HepG2 (cell line): ENCODE measurements at regions not wholly inside any gene's neighbourhood (a gene's known extent, or its start where the extent isn't known, plus 50 kb on each side); places are given as distances from the start of the nearest gene placed in this dataset.

Experiments used
- BCL3 ChIP-seq: sonication (generic); formaldehyde crosslinking; IDR thresholded peaks from 2 replicates; pipeline ENCODE4 v1.5.1; 2020; ENCODE audit warnings: mild to moderate bottlenecking, missing genetic modification reagents, moderate library complexity
- CEBPG ChIP-seq: IDR thresholded peaks from 2 replicates; pipeline ENCODE4 v1.6.1; 2016
- ERF ChIP-seq: IDR thresholded peaks from 2 replicates; pipeline ENCODE4 v1.6.1; 2018; ENCODE audit warnings: missing biosample characterization, missing genetic modification reagents
- FOXA1 ChIP-seq, 2 experiments: fragments of 450-650 bp in 1 of 2; sonication (generic) in 1 of 2; formaldehyde crosslinking in 1 of 2; IDR thresholded peaks; 2 replicates each; pipeline versions ENCODE4 v1.4.0 to v1.6.1; 2016 to 2020; ENCODE audit warnings: missing genetic modification reagents in 1 of 2
- FOXA3 ChIP-seq: IDR thresholded peaks from 2 replicates; pipeline ENCODE4 v1.6.1; 2016; ENCODE audit warnings: missing genetic modification reagents, missing compliant biosample characterization
- HDAC6 ChIP-seq: fragments of 200-600 bp; sonication (generic); IDR thresholded peaks from 2 replicates; pipeline ENCODE4 v1.7.0; 2017; ENCODE audit warnings: mild to moderate bottlenecking, antibody characterized with exemption, low read length, low read depth
- HNF4G ChIP-seq, 2 experiments: sonication (generic) in 1 of 2; formaldehyde crosslinking in 1 of 2; IDR thresholded peaks; 2 replicates each; pipeline versions ENCODE4 v1.4.0 to v1.6.1; 2011 to 2020; ENCODE audit warnings: borderline replicate concordance in 2 of 2, low read depth in 2 of 2, mild to moderate bottlenecking in 2 of 2, low read length in 1 of 2, missing genetic modification reagents in 1 of 2, moderate library complexity in 1 of 2
- MED1 ChIP-seq: sonication (generic); formaldehyde crosslinking; IDR thresholded peaks from 2 replicates; pipeline ENCODE4 v1.4.0; 2020; ENCODE audit warnings: missing genetic modification reagents
- NR2F6 ChIP-seq, 2 experiments: IDR thresholded peaks; 2 replicates each; pipeline ENCODE4 v1.6.1; 2016; ENCODE audit warnings: antibody characterized with exemption in 1 of 2, mild to moderate bottlenecking in 1 of 2
- TFE3 ChIP-seq: IDR thresholded peaks from 2 replicates; pipeline ENCODE4 v1.6.1; 2016
- WIZ ChIP-seq: sonication (generic); formaldehyde crosslinking; IDR thresholded peaks from 2 replicates; pipeline ENCODE4 v1.5.1; 2020; ENCODE audit warnings: mild to moderate bottlenecking, missing genetic modification reagents
- ZHX1 ChIP-seq: sonication (generic); formaldehyde crosslinking; IDR thresholded peaks from 2 replicates; pipeline ENCODE4 v1.8.1; 2022; ENCODE audit warnings: low read depth, mild to moderate bottlenecking, missing genetic modification reagents
- ZKSCAN8 ChIP-seq: IDR thresholded peaks from 2 replicates; pipeline ENCODE4 v1.6.1; 2016; ENCODE audit warnings: borderline replicate concordance, missing genetic modification reagents, missing compliant biosample characterization
- ZNF292 ChIP-seq: sonication (generic); formaldehyde crosslinking; IDR thresholded peaks from 2 replicates; pipeline ENCODE4 v1.8.1; 2022; ENCODE audit warnings: mild to moderate bottlenecking, low read depth, missing genetic modification reagents, borderline replicate concordance
- TF ChIP-seq, protein P1 (sequence below), 2 experiments: sonication (generic) in 1 of 2; formaldehyde crosslinking in 1 of 2; IDR thresholded peaks; 2 replicates each; pipeline versions ENCODE4 v1.4.0 to v1.6.1; 2016 to 2020; ENCODE audit warnings: borderline replicate concordance in 1 of 2, low read depth in 1 of 2, mild to moderate bottlenecking in 1 of 2, missing genetic modification reagents in 1 of 2
- TF ChIP-seq, protein P2 (sequence below): IDR thresholded peaks from 2 replicates; pipeline ENCODE4 v1.6.1; 2016; ENCODE audit warnings: mild to moderate bottlenecking

- TF ChIP-seq FOXA1 (IDR thresholded peaks at IDR 0.05) = no peak
- peak; percentile 47 for TF ChIP-seq FOXA1 (CRISPR knock-in tag; IDR thresholded peaks at IDR 0.05)
- TF ChIP-seq CEBPG = peak; percentile 72
- no peak for TF ChIP-seq BCL3 (CRISPR knock-in tag)
- peak; percentile 54; the same call in 1 of the 2 replicates for TF ChIP-seq TFE3 (CRISPR knock-in tag)
- TF ChIP-seq FOXA3 (CRISPR knock-in tag) = peak; percentile 82
- TF ChIP-seq, protein P1, sequence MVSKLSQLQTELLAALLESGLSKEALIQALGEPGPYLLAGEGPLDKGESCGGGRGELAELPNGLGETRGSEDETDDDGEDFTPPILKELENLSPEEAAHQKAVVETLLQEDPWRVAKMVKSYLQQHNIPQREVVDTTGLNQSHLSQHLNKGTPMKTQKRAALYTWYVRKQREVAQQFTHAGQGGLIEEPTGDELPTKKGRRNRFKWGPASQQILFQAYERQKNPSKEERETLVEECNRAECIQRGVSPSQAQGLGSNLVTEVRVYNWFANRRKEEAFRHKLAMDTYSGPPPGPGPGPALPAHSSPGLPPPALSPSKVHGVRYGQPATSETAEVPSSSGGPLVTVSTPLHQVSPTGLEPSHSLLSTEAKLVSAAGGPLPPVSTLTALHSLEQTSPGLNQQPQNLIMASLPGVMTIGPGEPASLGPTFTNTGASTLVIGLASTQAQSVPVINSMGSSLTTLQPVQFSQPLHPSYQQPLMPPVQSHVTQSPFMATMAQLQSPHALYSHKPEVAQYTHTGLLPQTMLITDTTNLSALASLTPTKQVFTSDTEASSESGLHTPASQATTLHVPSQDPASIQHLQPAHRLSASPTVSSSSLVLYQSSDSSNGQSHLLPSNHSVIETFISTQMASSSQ (IDR thresholded peaks at IDR 0.05; ENCODE audit: low read depth) = peak; percentile 26; the same call in 1 of the 2 replicates
- TF ChIP-seq, protein P1 (CRISPR knock-in tag; IDR thresholded peaks at IDR 0.05; ENCODE audit: borderline replicate concordance) = no peak
- TF ChIP-seq ERF (CRISPR knock-in tag) = 0 out of 2 replicates have a peak, but pooled peaks have one; percentile 32
- TF ChIP-seq WIZ (CRISPR knock-in tag) = no peak
- 0 out of 2 replicates have a peak, but pooled peaks have one; percentile 36 for TF ChIP-seq ZKSCAN8 (CRISPR knock-in tag)
- TF ChIP-seq NR2F6 (IDR thresholded peaks at IDR 0.05) = peak; percentile 47; the same call in 1 of the 2 replicates
- TF ChIP-seq NR2F6 (CRISPR knock-in tag; IDR thresholded peaks at IDR 0.05) = peak; percentile 67; the same call in 1 of the 2 replicates
- no peak for TF ChIP-seq ZHX1 (CRISPR knock-in tag)
- peak; percentile 76 for TF ChIP-seq MED1 (CRISPR knock-in tag)
- peak; percentile 56; the same call in 1 of the 2 replicates for TF ChIP-seq HNF4G (IDR thresholded peaks at IDR 0.05; ENCODE audit: borderline replicate concordance, low read depth, low read length)
- TF ChIP-seq HNF4G (CRISPR knock-in tag; IDR thresholded peaks at IDR 0.05; ENCODE audit: borderline replicate concordance, low read depth) = peak; percentile 77; the same call in 1 of the 2 replicates
- TF ChIP-seq ZNF292 = peak; percentile 70; the same call in 1 of the 2 replicates
- TF ChIP-seq, protein P2, sequence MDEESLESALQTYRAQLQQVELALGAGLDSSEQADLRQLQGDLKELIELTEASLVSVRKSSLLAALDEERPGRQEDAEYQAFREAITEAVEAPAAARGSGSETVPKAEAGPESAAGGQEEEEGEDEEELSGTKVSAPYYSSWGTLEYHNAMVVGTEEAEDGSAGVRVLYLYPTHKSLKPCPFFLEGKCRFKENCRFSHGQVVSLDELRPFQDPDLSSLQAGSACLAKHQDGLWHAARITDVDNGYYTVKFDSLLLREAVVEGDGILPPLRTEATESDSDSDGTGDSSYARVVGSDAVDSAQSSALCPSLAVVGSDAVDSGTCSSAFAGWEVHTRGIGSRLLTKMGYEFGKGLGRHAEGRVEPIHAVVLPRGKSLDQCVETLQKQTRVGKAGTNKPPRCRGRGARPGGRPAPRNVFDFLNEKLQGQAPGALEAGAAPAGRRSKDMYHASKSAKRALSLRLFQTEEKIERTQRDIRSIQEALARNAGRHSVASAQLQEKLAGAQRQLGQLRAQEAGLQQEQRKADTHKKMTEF = peak; percentile 81
- TF ChIP-seq HDAC6 = no peak
Measured at GRCh38 chr16:8237452-8237851, 352.9 kb downstream of the TMEM114 start (continued).
